HCT116 (cell line): ENCODE measurements at regions not wholly inside any gene's neighbourhood (a gene's known extent, or its start where the extent isn't known, plus 50 kb on each side); places are given as distances from the start of the nearest gene placed in this dataset.

Source experiments
- CEBPB ChIP-seq: IDR thresholded peaks from 2 replicates; pipeline ENCODE4 v1.6.1; 2012; ENCODE audit warnings: low read depth
- POLR2A ChIP-seq: IDR thresholded peaks from 2 replicates; pipeline ENCODE4 v1.7.0; 2011; ENCODE audit warnings: borderline replicate concordance; ENCODE audit not compliant: insufficient read depth, insufficient read length; ENCODE audit errors: extremely low read depth
- TF ChIP-seq, protein P1 (sequence below), 3 experiments: fragments of 200-600 bp in 1 of 3; sonication (generic) in 1 of 3; IDR thresholded peaks in 2 of 3; conservative IDR thresholded peaks in 1 of 3; 2 replicates each; pipeline ENCODE4 v1.5.1; 2012 to 2017; ENCODE audit warnings: low read depth in 2 of 3, low read length in 2 of 3, antibody characterized with exemption in 1 of 3, borderline replicate concordance in 1 of 3, control low read depth in 1 of 3, mild to moderate bottlenecking in 1 of 3, mixed read lengths in 1 of 3, mixed run types in 1 of 3, moderate library complexity in 1 of 3; ENCODE audit not compliant: insufficient read depth in 1 of 3
- TF ChIP-seq, protein P2 (sequence below): IDR thresholded peaks from 2 replicates; pipeline ENCODE4 v1.6.1; 2012

DNA sequence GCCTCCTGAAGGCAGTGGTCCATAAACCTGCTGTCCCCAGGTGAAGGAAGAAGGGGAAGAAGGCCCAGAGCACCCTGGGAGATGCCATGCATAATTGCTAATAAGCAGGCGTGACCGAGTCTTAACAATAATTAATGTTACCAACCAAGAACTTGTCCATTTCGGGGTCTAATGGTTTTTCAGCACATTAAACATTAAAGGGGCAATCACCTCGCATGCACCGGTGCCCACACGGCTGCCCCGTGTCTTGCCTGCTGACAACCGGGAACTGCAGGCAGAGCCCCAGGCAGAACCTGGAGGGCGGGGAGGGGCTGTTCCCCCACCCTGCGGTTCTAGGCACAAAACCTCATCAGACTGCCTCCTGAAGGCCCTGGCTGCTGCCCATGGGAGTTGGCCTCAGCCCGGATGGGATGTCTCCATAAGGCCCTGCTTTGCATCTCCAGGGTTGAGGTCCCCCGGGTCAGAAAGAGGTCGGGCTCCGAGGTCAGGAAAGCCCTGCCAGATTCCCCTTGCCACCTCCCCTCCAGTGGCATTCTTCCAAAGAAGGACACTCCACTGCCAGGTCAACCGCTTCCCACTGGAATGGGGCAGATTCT is 169.0 kb downstream of the BUD13 start:
- TF ChIP-seq, protein P1, sequence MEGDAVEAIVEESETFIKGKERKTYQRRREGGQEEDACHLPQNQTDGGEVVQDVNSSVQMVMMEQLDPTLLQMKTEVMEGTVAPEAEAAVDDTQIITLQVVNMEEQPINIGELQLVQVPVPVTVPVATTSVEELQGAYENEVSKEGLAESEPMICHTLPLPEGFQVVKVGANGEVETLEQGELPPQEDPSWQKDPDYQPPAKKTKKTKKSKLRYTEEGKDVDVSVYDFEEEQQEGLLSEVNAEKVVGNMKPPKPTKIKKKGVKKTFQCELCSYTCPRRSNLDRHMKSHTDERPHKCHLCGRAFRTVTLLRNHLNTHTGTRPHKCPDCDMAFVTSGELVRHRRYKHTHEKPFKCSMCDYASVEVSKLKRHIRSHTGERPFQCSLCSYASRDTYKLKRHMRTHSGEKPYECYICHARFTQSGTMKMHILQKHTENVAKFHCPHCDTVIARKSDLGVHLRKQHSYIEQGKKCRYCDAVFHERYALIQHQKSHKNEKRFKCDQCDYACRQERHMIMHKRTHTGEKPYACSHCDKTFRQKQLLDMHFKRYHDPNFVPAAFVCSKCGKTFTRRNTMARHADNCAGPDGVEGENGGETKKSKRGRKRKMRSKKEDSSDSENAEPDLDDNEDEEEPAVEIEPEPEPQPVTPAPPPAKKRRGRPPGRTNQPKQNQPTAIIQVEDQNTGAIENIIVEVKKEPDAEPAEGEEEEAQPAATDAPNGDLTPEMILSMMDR (IDR thresholded peaks at IDR 0.05 in 2 of 3, conservative IDR thresholded peaks at IDR 0.05 in 1 of 3; ENCODE audit: borderline replicate concordance in 1 of 3, insufficient read depth in 1 of 3, low read depth in 2 of 3, low read length in 2 of 3) = no peak
- TF ChIP-seq CEBPB = no peak
- TF ChIP-seq, protein P2, sequence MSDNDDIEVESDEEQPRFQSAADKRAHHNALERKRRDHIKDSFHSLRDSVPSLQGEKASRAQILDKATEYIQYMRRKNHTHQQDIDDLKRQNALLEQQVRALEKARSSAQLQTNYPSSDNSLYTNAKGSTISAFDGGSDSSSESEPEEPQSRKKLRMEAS = no peak
- no peak for TF ChIP-seq POLR2A
